ENCODE measurements at regions not wholly inside any gene's neighbourhood (a gene's known extent, or its start where the extent isn't known, plus 50 kb on each side); places are given as distances from the start of the nearest gene placed in this dataset.

DNA sequence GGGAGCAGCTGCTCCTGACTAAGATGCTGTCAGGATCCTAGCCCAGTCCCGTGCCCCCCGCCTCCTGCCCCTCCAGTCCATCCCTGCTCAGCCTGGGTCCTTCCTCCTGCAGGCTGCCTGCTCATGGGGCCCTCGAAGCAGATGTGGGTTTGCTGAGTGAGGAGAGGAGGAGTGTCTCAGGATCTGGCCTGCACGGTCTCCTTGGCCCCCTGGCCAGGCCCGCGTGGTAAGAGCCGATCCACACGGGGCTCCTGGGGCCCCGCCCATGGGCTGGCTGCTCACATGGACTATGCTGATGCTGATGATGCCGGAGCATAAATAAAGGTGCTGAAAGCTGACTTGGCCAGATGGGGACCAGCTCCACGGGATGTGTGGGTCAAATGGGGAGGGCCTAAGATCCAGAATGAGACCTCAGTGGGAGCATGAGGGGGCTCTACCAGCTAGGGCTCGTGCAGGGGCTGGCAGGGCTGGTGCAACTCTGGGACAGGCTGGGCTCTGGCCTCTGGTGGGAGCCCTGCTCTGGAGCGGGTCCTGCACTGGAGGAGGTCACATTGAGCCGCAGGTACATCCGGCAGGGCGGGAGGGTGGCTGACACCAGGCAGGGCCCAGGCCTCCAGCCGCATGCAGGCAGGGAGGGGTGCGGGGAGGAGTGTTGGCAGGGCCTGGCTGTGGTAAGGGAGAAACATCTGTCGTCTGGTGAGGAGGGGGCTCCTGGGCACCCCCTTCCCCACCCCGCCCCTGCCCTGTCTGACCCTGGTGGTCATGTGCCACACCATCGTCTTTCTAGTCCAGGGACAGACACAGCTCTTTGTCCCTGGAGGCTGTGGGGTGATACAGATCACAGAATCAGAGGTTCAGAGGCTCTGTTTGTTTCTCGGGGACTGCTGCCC lies 275.3 kb upstream of the HDAC4 start:
- no peaks in the 10 kb centered on the region for H3K9me3 ChIP-seq (replicated peaks in 1 of 2; ENCODE audit: control insufficient read depth in 1 of 2, insufficient read depth in 1 of 2, low read length in 2 of 2)
- H3K27ac ChIP-seq (ENCODE audit: low read depth in 1 of 2, low read length in 2 of 2) = no peak overlapping the region
- H2AFZ ChIP-seq (ENCODE audit: insufficient read depth, low read depth, low read length, poor library complexity, severe bottlenecking) = no peak overlapping the region
- peaks cover 3% of the 10 kb centered on the region for H3K4me1 Mint-ChIP-seq
- no peak overlapping the region for H3K4me3 Mint-ChIP-seq
- intact Hi-C loops (cut with micrococcal nuclease) = no loop called here
- H3K27me3 ChIP-seq (ENCODE audit: control insufficient read depth in 2 of 2, insufficient read depth in 2 of 2, low read length in 2 of 2) = peaks cover 0 to 4% of the 10 kb centered on the region in 2 donors
- H3K9me3 Mint-ChIP-seq = peaks cover 0 to 5% (median 0%) of the 10 kb centered on the region in 7 donors
- no peaks in the 10 kb centered on the region for H3K79me2 ChIP-seq (ENCODE audit: insufficient read depth, low read length)
- DNase-seq = no peak
- no peaks in the 10 kb centered on the region for H3K4me1 ChIP-seq (ENCODE audit: control insufficient read depth in 1 of 2, insufficient read depth in 2 of 2, low read length in 2 of 2)
- H3K27me3 Mint-ChIP-seq (ENCODE audit: low read depth in 3 of 3) = peaks cover 6 to 16% (median 11%) of the 10 kb centered on the region in 3 donors
- no peaks in the 10 kb centered on the region for H3K36me3 ChIP-seq (replicated peaks in 1 of 2; ENCODE audit: control insufficient read depth in 1 of 2, insufficient read depth in 2 of 2, low read length in 2 of 2)
- no peaks in the 10 kb centered on the region for H4K20me1 ChIP-seq (ENCODE audit: insufficient read depth, low read length)
- TF ChIP-seq, protein P1, sequence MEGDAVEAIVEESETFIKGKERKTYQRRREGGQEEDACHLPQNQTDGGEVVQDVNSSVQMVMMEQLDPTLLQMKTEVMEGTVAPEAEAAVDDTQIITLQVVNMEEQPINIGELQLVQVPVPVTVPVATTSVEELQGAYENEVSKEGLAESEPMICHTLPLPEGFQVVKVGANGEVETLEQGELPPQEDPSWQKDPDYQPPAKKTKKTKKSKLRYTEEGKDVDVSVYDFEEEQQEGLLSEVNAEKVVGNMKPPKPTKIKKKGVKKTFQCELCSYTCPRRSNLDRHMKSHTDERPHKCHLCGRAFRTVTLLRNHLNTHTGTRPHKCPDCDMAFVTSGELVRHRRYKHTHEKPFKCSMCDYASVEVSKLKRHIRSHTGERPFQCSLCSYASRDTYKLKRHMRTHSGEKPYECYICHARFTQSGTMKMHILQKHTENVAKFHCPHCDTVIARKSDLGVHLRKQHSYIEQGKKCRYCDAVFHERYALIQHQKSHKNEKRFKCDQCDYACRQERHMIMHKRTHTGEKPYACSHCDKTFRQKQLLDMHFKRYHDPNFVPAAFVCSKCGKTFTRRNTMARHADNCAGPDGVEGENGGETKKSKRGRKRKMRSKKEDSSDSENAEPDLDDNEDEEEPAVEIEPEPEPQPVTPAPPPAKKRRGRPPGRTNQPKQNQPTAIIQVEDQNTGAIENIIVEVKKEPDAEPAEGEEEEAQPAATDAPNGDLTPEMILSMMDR (IDR thresholded peaks at IDR 0.05) = no peak
- H3K9ac ChIP-seq (ENCODE audit: insufficient read depth, low read length, poor library complexity, severe bottlenecking) = no peak overlapping the region
- no peak overlapping the region for H3K4me3 ChIP-seq (replicated peaks in 1 of 3; ENCODE audit: low read depth in 2 of 3, low read length in 3 of 3)
- no peaks in the 10 kb centered on the region for H3K36me3 Mint-ChIP-seq
- H3K27ac Mint-ChIP-seq = peak overlapping the region in 1 of 7 donors; percentile 57
- 94% methylated on average over 14 of the region's 22 CpGs for WGBS (ENCODE audit: insufficient coverage)
- no peak overlapping the region for H3K4me2 ChIP-seq (replicated peaks; ENCODE audit: extremely low read depth, low read length, poor library complexity, severe bottlenecking)

DNA sequence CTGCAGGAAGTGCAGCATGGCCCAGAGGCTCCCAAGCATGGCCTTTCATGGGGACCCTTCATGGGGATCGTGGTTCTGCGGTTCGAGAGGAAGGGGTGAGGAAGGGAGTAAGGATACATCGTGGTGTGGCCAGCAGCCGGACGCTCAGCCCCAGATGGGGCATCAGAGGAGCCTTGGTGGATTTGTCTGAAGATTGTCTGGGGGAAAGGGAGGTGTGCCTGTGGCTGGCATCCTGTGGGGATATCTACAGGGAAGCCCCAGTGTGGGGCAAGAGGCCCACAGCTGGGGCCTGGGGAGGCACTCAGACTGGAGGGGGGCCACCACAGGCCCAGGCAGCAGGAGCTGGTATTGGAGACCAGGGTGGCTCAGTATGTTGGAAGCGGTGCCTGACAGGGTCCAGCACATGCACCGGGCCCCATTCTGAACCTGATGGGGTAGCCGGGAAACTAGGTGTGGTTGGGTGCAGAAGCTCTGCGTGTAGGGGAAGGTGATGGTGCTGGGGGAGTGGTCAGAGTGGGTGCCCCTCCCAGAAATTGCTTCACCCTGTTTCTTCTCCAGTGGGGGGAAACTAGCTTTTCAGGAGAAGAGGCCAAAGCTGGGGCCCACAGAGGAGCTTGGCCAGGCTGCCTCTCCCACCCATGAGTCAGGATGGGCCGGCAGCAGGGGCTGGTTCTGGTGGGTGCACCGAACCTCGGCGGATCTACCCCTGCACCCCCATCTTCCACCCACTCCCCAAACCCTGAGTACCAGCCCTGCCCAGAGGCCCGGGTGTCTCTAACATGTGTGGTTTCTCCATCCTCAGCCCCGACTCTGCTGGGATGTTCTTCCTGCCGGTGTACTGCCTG lies 274.4 kb upstream of the HDAC4 start:
- no peak for DNase-seq
- H3K27ac Mint-ChIP-seq = no peak overlapping the region
- Histone ChIP-seq H3K9me3 (replicated peaks in 1 of 2; ENCODE audit: control insufficient read depth in 1 of 2, insufficient read depth in 1 of 2, low read length in 2 of 2) (no peaks in the 10 kb centered on the region), H3K4me3 (replicated peaks in 1 of 3; ENCODE audit: low read depth in 2 of 3, low read length in 3 of 3) (no peak overlapping the region), H4K20me1 (ENCODE audit: insufficient read depth, low read length) (no peaks in the 10 kb centered on the region), H3K36me3 (replicated peaks in 1 of 2; ENCODE audit: control insufficient read depth in 1 of 2, insufficient read depth in 2 of 2, low read length in 2 of 2) (no peaks in the 10 kb centered on the region), H3K79me2 (ENCODE audit: insufficient read depth, low read length) (no peaks in the 10 kb centered on the region), H2AFZ (ENCODE audit: insufficient read depth, low read depth, low read length, poor library complexity, severe bottlenecking) (no peak overlapping the region), H3K4me1 (ENCODE audit: control insufficient read depth in 1 of 2, insufficient read depth in 2 of 2, low read length in 2 of 2) (no peaks in the 10 kb centered on the region), H3K27ac (ENCODE audit: low read depth in 1 of 2, low read length in 2 of 2) (no peak overlapping the region), H3K27me3 (ENCODE audit: control insufficient read depth in 2 of 2, insufficient read depth in 2 of 2, low read length in 2 of 2) (no peaks in the 10 kb centered on the region), H3K4me2 (replicated peaks; ENCODE audit: extremely low read depth, low read length, poor library complexity, severe bottlenecking) (no peak overlapping the region), H3K9ac (ENCODE audit: insufficient read depth, low read length, poor library complexity, severe bottlenecking) (no peak overlapping the region)
- H3K4me3 Mint-ChIP-seq = no peak overlapping the region
- 89% methylated on average over 12 of the region's 17 CpGs for WGBS (ENCODE audit: insufficient coverage)
- TF ChIP-seq, protein P1 (IDR thresholded peaks at IDR 0.05) = no peak
- H3K9me3 Mint-ChIP-seq = peaks cover 0 to 5% (median 0%) of the 10 kb centered on the region in 7 donors
- peaks cover 6 to 15% (median 11%) of the 10 kb centered on the region in 3 donors for H3K27me3 Mint-ChIP-seq (ENCODE audit: low read depth in 3 of 3)
- H3K36me3 Mint-ChIP-seq = no peaks in the 10 kb centered on the region
- H3K4me1 Mint-ChIP-seq = peaks cover 3% of the 10 kb centered on the region
- intact Hi-C loops (cut with micrococcal nuclease) = no loop called here
